AG04450 (cell line): ENCODE measurements at regions not wholly inside any gene's neighbourhood (a gene's known extent, or its start where the extent isn't known, plus 50 kb on each side); places are given as distances from the start of the nearest gene placed in this dataset.

Experiments used
- CTCF ChIA-PET: fragments of 300-600, 350-600 bp; formaldehyde crosslinking; extraction: SDS; loops from one replicate; lab custom pipeline; 2022; ENCODE audit warnings: antibody characterized with exemption, inconsistent platforms; lab: Charles Lee
- POLR2A ChIA-PET: fragments of 350-600 bp; formaldehyde crosslinking; extraction: SDS; loops from one replicate; lab custom pipeline; 2021; ENCODE audit warnings: antibody characterized with exemption, inconsistent platforms; lab: Yijun Ruan, JAX
- DNase-seq: peaks from one replicate; pipeline ENCODE4 v3.0.0-alpha.2; 2011; ENCODE audit warnings: low read depth, low spot score
- H3K27ac ChIP-seq: one replicate; pipeline ENCODE4 v1.5.1; 2012; ENCODE audit warnings: low read depth, low read length, control low read depth
- H3K27me3 ChIP-seq: one replicate; pipeline ENCODE4 v1.6.0; 2012; ENCODE audit warnings: low read length; ENCODE audit not compliant: control insufficient read depth, insufficient read depth
- H3K4me3 ChIP-seq: 2 replicates; pipeline ENCODE4 v1.5.1; 2011; ENCODE audit warnings: mild to moderate bottlenecking, low read depth, low read length, control low read depth
- H3K9me3 ChIP-seq: 2 replicates; pipeline ENCODE4 v1.5.1; 2012; ENCODE audit warnings: low read length; ENCODE audit not compliant: control insufficient read depth, insufficient read depth
- CTCF ChIP-seq: IDR thresholded peaks from 2 replicates; pipeline ENCODE4 v1.5.1; 2011; ENCODE audit warnings: low read depth, low read length, control low read depth, inconsistent platforms

DNA sequence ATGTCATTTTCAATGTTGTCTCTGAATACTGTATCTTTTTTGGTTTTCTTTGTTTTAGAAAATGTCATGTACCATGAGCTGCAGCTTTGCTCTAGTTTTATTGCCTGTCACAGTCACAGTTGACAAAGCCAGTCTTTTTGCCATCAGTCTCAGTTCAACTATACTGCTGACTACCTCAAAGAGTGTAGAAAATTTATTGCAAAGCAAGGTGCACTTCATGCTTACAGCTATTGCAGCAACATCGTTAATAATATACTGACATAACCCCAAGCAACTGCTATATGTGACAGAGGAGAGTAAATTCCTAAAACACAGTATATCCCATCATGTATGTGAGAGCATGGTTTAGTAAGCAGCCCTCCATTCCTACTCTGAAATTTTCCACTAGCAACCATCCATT is 2022.3 kb downstream of the ARAP2 start:
- TF ChIP-seq CTCF = no peak
- POLR2A ChIA-PET = no interaction called here

DNA sequence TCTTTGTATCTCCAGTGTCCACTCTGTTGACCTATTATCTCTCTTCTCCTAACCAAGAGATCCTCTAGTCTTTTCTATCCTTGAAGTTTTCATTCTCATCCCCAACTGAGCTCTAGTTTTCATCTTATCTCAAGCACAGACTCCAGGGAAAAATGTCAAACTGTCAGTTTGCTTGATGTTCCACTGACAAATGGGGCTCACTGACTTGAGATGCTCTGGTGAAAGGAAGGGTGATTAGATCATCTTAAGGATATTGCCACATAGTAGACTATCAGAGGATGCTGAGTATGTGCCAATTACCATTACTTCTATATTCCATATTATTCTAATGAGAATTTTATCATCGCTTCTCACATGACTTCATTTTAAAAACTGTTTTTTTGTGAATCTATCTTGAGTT is 2008.2 kb downstream of the ARAP2 start:
- H3K4me3 ChIP-seq = no peak overlapping the region
- no peaks in the 10 kb centered on the region for H3K9me3 ChIP-seq
- no peak overlapping the region for H3K27ac ChIP-seq
- TF ChIP-seq CTCF = no peak
- no peak for DNase-seq
- H3K27me3 ChIP-seq = no peaks in the 10 kb centered on the region
- ChIA-PET POLR2A (no interaction called here), CTCF (no interaction called here)

More for the DNA sequence above, 2022.3 kb downstream of the ARAP2 start:
- H3K4me3 ChIP-seq = no peak overlapping the region
- no peak for DNase-seq
- H3K9me3 ChIP-seq = no peaks in the 10 kb centered on the region
- H3K27me3 ChIP-seq = no peaks in the 10 kb centered on the region
- H3K27ac ChIP-seq = no peak overlapping the region
- CTCF ChIA-PET = no interaction called here

- no peak for DNase-seq
- no peak overlapping the region for H3K4me3 ChIP-seq
- TF ChIP-seq CTCF = no peak
- POLR2A ChIA-PET = no interaction called here
- CTCF ChIA-PET = no interaction called here
- no peaks in the 10 kb centered on the region for H3K9me3 ChIP-seq
- no peak overlapping the region for H3K27ac ChIP-seq
- H3K27me3 ChIP-seq = no peaks in the 10 kb centered on the region
Measured at GRCh38 chr4:34245276-34245675, 1999.0 kb downstream of the ARAP2 start.

DNA sequence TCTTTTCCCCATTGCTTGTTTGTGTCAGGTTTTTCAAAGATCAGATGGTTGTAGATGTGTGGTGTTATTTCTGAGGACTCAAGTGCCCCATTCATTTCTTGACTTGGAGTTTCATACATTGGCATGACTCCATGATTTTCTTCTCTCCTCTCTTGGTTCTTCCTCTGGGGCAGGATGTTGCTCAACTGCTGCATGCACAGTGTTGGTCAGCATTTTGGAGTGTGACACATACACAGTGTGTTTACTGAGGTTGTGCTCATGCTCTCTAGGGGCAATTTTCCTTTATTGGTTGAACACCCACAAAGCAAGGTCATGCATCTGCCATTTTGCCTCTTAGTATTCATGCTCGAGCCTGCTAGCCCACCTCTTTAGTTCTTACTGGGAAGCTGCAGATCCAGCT is 1993.8 kb downstream of the ARAP2 start:
- ChIA-PET POLR2A (no interaction called here), CTCF (no interaction called here)
- no peaks in the 10 kb centered on the region for H3K27me3 ChIP-seq
- H3K4me3 ChIP-seq = no peak overlapping the region
- no peaks in the 10 kb centered on the region for H3K9me3 ChIP-seq
- no peak for TF ChIP-seq CTCF
- no peak overlapping the region for H3K27ac ChIP-seq
- DNase-seq = peak; percentile 3

- no peaks in the 10 kb centered on the region for H3K9me3 ChIP-seq
- no peak for TF ChIP-seq CTCF
- H3K27ac ChIP-seq = no peak overlapping the region
- DNase-seq = no peak
- H3K4me3 ChIP-seq = no peak overlapping the region
- ChIA-PET POLR2A (no interaction called here), CTCF (interaction anchor here (0.6 kb wide), 1 partner anchor 331 kb away, joined by 10 read pairs; no protein-coding TSS in a partner anchor)
- no peaks in the 10 kb centered on the region for H3K27me3 ChIP-seq
Measured at GRCh38 chr4:34253239-34253638, 1991.1 kb downstream of the ARAP2 start.
